ENCODE measurements at regions not wholly inside any gene's neighbourhood (a gene's known extent, or its start where the extent isn't known, plus 50 kb on each side); places are given as distances from the start of the nearest gene placed in this dataset.

DNA sequence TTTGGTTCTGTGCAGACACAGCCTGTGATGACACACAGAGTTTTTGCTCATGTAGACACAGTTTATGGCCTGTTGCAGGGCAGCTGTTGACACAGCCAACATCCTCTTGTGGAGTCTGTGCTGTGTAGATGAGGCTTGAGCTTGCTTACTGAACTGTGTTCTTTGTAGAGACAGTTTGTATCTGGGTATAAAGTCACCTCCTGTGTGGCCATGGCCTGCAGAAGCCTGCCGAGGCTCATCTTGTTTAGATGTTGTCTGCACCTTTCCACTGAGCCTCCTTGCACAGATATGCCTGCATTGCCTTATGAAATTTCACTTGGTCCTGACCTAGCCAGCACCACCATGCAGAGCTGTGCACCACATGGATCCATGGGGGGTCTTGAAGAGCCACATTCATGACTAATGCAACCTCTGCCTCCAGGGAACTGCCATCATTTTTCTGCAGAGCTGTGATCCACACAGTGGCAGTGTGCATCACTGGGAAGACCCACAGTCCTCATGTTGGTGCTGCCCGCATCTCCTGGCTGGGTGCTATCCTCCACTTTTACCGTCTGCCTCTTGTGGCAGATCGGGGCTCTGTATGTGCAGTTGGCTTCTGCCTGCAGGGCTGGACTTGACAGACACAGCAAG lies 198.0 kb upstream of the MAMLD1 start (continued):
- no peak for TF ChIP-seq RFXAP (CRISPR knock-in tag; IDR thresholded peaks at IDR 0.05; ENCODE audit: borderline replicate concordance)
- TF ChIP-seq ZNF607 (CRISPR knock-in tag; IDR thresholded peaks at IDR 0.05; ENCODE audit: borderline replicate concordance) = no peak
- TF ChIP-seq, protein P1, sequence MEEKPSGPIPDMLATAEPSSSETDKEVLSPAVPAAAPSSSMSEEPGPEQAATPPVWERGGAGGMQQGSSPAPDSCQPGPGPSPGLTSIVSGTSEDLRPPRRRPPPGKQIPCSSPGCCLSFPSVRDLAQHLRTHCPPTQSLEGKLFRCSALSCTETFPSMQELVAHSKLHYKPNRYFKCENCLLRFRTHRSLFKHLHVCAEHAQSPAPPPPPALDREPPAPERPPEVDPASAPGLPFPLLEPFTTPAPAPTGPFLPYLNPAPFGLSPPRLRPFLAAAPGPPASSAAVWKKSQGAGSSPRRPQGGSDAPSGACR (CRISPR knock-in tag; IDR thresholded peaks at IDR 0.05) = no peak

DNA sequence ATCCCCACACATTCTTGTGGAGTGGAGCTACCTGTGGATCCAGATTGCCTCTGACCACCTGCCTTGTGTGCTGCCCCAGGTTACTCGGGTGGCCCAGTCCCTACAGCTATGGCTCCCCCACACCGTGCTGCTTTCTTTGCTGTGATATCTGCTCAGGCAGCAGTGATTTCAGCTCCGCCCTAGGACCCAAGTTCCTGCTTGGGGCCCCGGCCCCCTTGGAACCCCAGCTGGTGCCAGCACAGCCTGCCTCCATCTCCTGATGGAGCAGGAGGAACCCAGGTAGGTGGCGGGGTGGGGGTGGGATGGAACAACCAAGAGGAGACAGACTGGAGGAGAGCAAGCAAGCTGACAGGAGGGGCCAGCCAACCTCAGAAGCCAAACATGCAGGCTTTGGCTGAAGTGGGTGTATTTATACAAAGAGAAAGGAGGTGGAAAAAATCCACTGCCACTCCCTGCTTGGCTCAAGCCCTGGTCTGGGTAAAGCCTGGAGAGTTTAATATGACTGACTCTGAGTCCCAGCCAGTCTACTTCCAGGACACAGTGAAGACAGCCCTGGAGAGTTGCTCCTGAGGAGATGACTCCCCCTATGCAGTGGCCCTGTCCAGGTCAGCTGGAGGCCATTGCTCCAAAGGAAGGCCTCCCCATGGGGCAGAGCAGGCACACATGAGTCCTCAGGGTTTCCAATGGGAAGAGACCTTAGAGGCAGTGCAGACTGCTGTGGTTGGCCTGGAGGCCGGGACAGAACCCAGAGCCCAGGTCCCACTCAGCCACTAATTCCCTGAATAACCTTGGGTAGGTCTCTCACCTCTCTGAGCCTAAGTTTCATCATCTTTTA lies 197.1 kb upstream of the MAMLD1 start:
- H3K4me2 ChIP-seq (ENCODE audit: low read depth, low read length) = no peak overlapping the region
- H3K4me1 ChIP-seq (ENCODE audit: insufficient read depth, low read length) = no peaks in the 10 kb centered on the region
- no peak overlapping the region for H2AFZ ChIP-seq (ENCODE audit: low read length)
- H3K79me2 ChIP-seq (ENCODE audit: insufficient read depth, low read length) = no peaks in the 10 kb centered on the region
- intact Hi-C loops (cut with micrococcal nuclease; ENCODE audit: unreplicated experiment) (no loop called here), in situ Hi-C loops (cut with HindIII; ENCODE audit: extremely low pct_ligation_motif_present, low pct_unique_long_range_greater_than_20kb) (no loop called here)
- 13% methylated on average over 1 of the region's 6 CpGs for WGBS (ENCODE audit: low lambda C conversion rate)
- DNase-seq (ENCODE audit: low spot score) (no peak), ATAC-seq (no peak), FAIRE-seq (no peak)
- ChIA-PET POLR2A (no interaction called here), CTCF (ENCODE audit: low intra/inter-chr PET ratio, low total read pairs) (no interaction called here)
- no peaks in the 10 kb centered on the region for H3K36me3 ChIP-seq (replicated peaks in 1 of 2; ENCODE audit: control insufficient read depth in 1 of 2, insufficient read depth in 2 of 2, low read length in 2 of 2)
- H3K27ac ChIP-seq (ENCODE audit: extremely low read length, insufficient read depth, low read length) = no peak overlapping the region
- no peaks in the 10 kb centered on the region for H4K20me1 ChIP-seq (ENCODE audit: insufficient read depth, low read length)
- no peaks in the 10 kb centered on the region for H3K27me3 ChIP-seq (ENCODE audit: control insufficient read depth in 1 of 2, insufficient read depth in 2 of 2, low read length in 2 of 2)
- H3K4me3 ChIP-seq (replicated peaks in 1 of 3; ENCODE audit: insufficient read depth in 1 of 3, low read depth in 2 of 3, low read length in 3 of 3) = no peak overlapping the region
- BruUV-seq (replicated peaks) = no TSS peak
- TF ChIP-seq ATF1 (CRISPR knock-in tag; IDR thresholded peaks at IDR 0.05) = no peak
- TF ChIP-seq MXI1 (IDR thresholded peaks at IDR 0.05; ENCODE audit: borderline replicate concordance, low read depth, low read length) = no peak
- TF ChIP-seq THAP7 (CRISPR knock-in tag; IDR thresholded peaks at IDR 0.05) = no peak
- TF ChIP-seq, protein P2, sequence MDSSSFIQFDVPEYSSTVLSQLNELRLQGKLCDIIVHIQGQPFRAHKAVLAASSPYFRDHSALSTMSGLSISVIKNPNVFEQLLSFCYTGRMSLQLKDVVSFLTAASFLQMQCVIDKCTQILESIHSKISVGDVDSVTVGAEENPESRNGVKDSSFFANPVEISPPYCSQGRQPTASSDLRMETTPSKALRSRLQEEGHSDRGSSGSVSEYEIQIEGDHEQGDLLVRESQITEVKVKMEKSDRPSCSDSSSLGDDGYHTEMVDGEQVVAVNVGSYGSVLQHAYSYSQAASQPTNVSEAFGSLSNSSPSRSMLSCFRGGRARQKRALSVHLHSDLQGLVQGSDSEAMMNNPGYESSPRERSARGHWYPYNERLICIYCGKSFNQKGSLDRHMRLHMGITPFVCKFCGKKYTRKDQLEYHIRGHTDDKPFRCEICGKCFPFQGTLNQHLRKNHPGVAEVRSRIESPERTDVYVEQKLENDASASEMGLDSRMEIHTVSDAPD (CRISPR knock-in tag; IDR thresholded peaks at IDR 0.05) = no peak
- no peak for TF ChIP-seq ZNF496 (CRISPR knock-in tag; IDR thresholded peaks at IDR 0.05; ENCODE audit: insufficient replicate concordance)
- TF ChIP-seq ASH2L (IDR thresholded peaks at IDR 0.05; ENCODE audit: insufficient read length, low read depth, low read length) = no peak
- no peak for TF ChIP-seq FOXJ3 (CRISPR knock-in tag; IDR thresholded peaks at IDR 0.05; ENCODE audit: borderline replicate concordance)
- TF ChIP-seq, protein P3, sequence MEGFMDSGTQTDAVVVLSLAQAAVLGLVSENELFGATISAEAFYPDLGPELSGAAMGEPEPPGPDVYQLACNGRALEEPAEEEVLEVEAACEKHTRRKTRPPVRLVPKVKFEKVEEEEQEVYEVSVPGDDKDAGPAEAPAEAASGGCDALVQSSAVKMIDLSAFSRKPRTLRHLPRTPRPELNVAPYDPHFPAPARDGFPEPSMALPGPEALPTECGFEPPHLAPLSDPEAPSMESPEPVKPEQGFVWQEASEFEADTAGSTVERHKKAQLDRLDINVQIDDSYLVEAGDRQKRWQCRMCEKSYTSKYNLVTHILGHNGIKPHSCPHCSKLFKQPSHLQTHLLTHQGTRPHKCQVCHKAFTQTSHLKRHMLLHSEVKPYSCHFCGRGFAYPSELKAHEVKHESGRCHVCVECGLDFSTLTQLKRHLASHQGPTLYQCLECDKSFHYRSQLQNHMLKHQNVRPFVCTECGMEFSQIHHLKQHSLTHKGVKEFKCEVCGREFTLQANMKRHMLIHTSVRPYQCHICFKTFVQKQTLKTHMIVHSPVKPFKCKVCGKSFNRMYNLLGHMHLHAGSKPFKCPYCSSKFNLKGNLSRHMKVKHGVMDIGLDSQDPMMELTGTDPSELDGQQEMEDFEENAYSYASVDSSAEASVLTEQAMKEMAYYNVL (CRISPR knock-in tag; IDR thresholded peaks at IDR 0.05; ENCODE audit: borderline replicate concordance) = no peak
- no peaks in the 10 kb centered on the region for H3K9me3 ChIP-seq (ENCODE audit: low read length)
- H3K9ac ChIP-seq (ENCODE audit: insufficient read depth, low read depth, low read length) = no peak overlapping the region

All from HepG2 (cell line).